ENCODE measurements at regions not wholly inside any gene's neighbourhood (a gene's known extent, or its start where the extent isn't known, plus 50 kb on each side); places are given as distances from the start of the nearest gene placed in this dataset.

DNA sequence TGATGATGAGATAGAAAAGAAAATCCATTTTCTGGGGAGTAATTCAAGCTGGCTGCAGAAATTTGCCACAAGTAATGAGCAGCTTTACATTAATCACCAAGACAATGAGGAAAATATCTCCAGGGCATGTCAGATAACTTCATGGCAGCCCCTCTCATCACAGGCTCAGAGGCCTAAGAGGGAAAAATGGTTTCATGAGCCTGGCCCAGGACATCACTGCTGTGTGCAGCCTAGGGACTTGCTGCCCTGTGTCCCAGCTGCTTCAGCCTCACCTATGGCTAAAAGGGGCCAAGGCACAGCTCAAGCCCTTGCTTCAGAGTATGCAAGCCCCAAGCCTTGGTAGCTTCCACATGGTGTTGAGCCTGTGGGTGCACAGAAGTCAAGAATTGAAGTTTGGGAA is 161.7 kb downstream of the OPA1 start:
- no peak for DNase-seq
- intact Hi-C loops (cut with DNase I) = no loop called here

DNA sequence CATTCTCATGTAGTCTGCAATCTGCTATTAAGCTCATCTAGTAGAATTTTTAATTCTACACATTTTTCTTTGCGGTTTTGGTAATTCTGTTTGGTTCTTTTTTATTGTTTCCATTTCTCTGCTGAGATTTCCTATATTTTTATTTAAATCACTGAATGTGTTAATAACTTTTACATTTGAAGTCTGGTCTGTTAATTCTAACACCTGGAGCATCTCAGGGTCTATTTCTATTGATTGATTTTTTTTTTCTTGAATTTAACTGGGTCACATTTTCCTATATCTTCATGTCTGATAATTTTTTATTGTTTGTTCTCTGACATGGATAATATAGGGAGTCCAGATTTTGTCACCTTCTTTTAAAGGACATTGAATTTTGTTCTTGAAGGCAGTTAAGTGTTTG is 163.5 kb downstream of the OPA1 start:
- intact Hi-C loops (cut with DNase I) = no loop called here
- H3K27ac ChIP-seq = no peak overlapping the region
- 86 to 91% methylated on average over 1 of the region's 1 CpG for WGBS, 2 donors
- no peak overlapping the region for H3K4me3 ChIP-seq
- H3K4me1 ChIP-seq = no peaks in the 10 kb centered on the region
- no peaks in the 10 kb centered on the region for H3K36me3 ChIP-seq
- DNase-seq = no peak
- H3K27me3 ChIP-seq = peaks cover 0 to 7% (median 3%) of the 10 kb centered on the region in 4 donors
- TF ChIP-seq POLR2A (IDR thresholded peaks at IDR 0.05) = no peak
- TF ChIP-seq, protein P1, sequence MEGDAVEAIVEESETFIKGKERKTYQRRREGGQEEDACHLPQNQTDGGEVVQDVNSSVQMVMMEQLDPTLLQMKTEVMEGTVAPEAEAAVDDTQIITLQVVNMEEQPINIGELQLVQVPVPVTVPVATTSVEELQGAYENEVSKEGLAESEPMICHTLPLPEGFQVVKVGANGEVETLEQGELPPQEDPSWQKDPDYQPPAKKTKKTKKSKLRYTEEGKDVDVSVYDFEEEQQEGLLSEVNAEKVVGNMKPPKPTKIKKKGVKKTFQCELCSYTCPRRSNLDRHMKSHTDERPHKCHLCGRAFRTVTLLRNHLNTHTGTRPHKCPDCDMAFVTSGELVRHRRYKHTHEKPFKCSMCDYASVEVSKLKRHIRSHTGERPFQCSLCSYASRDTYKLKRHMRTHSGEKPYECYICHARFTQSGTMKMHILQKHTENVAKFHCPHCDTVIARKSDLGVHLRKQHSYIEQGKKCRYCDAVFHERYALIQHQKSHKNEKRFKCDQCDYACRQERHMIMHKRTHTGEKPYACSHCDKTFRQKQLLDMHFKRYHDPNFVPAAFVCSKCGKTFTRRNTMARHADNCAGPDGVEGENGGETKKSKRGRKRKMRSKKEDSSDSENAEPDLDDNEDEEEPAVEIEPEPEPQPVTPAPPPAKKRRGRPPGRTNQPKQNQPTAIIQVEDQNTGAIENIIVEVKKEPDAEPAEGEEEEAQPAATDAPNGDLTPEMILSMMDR (IDR thresholded peaks at IDR 0.05) = no peak
- H3K9me3 ChIP-seq = peaks cover 0 to 15% (median 5%) of the 10 kb centered on the region in 3 donors

More for the DNA sequence above, 161.7 kb downstream of the OPA1 start:
- TF ChIP-seq, protein P1 (IDR thresholded peaks at IDR 0.05) = no peak
- no peak for TF ChIP-seq POLR2A (IDR thresholded peaks at IDR 0.05)
- peaks cover 0 to 7% (median 3%) of the 10 kb centered on the region in 4 donors for H3K27me3 ChIP-seq
- no peak overlapping the region for H3K4me3 ChIP-seq
- no peak overlapping the region for H3K27ac ChIP-seq
- no peaks in the 10 kb centered on the region for H3K4me1 ChIP-seq
- peaks cover 0 to 15% (median 5%) of the 10 kb centered on the region in 3 donors for H3K9me3 ChIP-seq
- no peaks in the 10 kb centered on the region for H3K36me3 ChIP-seq

DNA sequence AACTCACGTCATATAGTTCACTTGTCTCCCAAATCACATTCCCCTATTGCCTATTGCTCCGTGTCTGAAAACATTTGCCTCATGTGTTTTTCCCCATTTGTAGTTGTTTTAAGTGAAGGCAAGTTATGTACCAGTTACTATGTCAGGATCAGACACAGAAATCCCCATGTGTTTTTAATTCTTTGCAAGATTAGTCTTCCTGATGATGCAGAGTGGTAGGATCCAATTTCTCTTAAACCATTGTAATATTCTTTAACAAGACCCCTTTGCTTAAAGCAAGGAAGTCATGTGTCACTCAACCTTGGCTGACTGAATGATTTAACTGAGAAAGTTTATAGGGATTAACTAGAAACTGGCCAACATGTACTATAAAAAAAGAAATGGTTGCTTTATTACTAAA is 164.4 kb downstream of the OPA1 start:
- intact Hi-C loops (cut with DNase I) = no loop called here

DNA sequence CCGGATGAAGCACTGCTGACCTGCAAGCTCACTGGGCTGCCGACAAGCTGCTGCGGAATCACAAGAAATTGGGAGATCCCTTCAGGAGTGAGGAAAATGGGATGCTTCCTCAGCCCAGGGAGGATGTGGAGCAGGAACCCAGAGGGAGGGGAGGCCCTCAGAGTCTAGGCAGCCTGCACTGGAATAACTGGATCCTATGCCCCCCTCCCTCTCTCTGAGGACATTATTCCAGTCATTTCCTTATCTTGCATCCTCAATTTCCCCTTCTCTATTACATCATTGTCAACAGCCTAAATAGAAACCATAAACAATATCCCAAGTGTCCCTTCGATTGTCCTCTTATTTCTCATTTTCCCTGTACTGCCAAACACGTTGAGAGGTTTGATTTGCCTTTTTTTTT is 169.0 kb downstream of the OPA1 start:
- no peak overlapping the region for H3K27ac ChIP-seq
- intact Hi-C loops (cut with DNase I) = no loop called here
- H3K27me3 ChIP-seq = peaks cover 0 to 16% (median 0%) of the 10 kb centered on the region in 4 donors
- H3K9me3 ChIP-seq = peaks cover 0 to 3% (median 0%) of the 10 kb centered on the region in 3 donors
- H3K36me3 ChIP-seq = no peaks in the 10 kb centered on the region
- WGBS, 2 donors = 68 to 72% methylated on average over 3 to 5 of the region's 5 CpGs
- no peak for DNase-seq
- TF ChIP-seq, protein P1 (IDR thresholded peaks at IDR 0.05) = no peak
- TF ChIP-seq POLR2A (IDR thresholded peaks at IDR 0.05) = no peak
- H3K4me3 ChIP-seq = no peak overlapping the region
- H3K4me1 ChIP-seq = peaks cover 0 to 8% (median 0%) of the 10 kb centered on the region in 3 donors

More for the DNA sequence above, 164.4 kb downstream of the OPA1 start:
- Histone ChIP-seq H3K27ac (no peak overlapping the region), H3K4me3 (no peak overlapping the region), H3K36me3 (no peaks in the 10 kb centered on the region), H3K9me3 (peaks cover 0 to 15% (median 5%) of the 10 kb centered on the region in 3 donors), H3K4me1 (no peaks in the 10 kb centered on the region), H3K27me3 (peaks cover 0 to 7% (median 3%) of the 10 kb centered on the region in 4 donors)
- DNase-seq = no peak
- 71 to 89% methylated on average over 2 of the region's 2 CpGs for WGBS, 2 donors
- TF ChIP-seq, protein P1 (IDR thresholded peaks at IDR 0.05) = no peak
- no peak for TF ChIP-seq POLR2A (IDR thresholded peaks at IDR 0.05)

DNA sequence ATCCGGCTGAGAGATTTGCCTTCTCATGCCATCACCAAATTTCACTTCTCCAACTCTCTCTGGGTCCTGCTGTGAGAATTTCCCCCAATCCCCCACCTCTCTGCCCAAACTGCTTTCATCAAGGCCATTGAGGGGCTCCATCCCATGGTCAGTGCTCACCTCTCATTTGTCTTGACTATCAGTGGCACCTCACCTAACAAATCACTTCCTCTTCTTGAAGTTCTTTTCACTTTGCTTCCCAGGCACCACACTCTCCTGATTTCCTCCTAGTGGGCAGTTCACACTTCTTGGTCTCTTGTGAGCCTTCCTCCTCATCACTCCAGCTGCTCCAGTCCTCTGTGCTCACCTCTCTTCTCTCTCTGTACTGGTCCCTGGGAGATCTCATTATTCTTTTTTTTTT is 169.6 kb downstream of the OPA1 start:
- TF ChIP-seq POLR2A (IDR thresholded peaks at IDR 0.05) = no peak
- TF ChIP-seq, protein P1 (IDR thresholded peaks at IDR 0.05) = no peak
- H3K4me1 ChIP-seq = peaks cover 0 to 8% (median 0%) of the 10 kb centered on the region in 3 donors
- H3K27me3 ChIP-seq = peaks cover 0 to 16% (median 0%) of the 10 kb centered on the region in 4 donors
- intact Hi-C loops (cut with DNase I) = no loop called here
- no peak for DNase-seq
- H3K4me3 ChIP-seq = no peak overlapping the region
- H3K9me3 ChIP-seq = no peaks in the 10 kb centered on the region
- no peaks in the 10 kb centered on the region for H3K36me3 ChIP-seq
- H3K27ac ChIP-seq = no peak overlapping the region
- WGBS, 2 donors = 91 to 92% methylated on average over 1 of the region's 1 CpG

All from esophagus squamous epithelium (tissue), 5 donors.